MM.1S (cell line): ENCODE measurements at regions not wholly inside any gene's neighbourhood (a gene's known extent, or its start where the extent isn't known, plus 50 kb on each side); places are given as distances from the start of the nearest gene placed in this dataset.

Source experiments
- DNase-seq: peaks from one replicate; pipeline ENCODE4 v3.0.0-alpha.2; 2015
- H2AFZ ChIP-seq: fragments of 300-600 bp; sonication (generic); 2 replicates; pipeline ENCODE4 v1.6.0; 2016; ENCODE audit warnings: antibody characterized with exemption, low read length
- H3F3A ChIP-seq: fragments of 300-600 bp; sonication (generic); 2 replicates; pipeline ENCODE4 v1.6.1; 2016; ENCODE audit warnings: mild to moderate bottlenecking, antibody characterized with exemption, low read length, moderate library complexity, mixed read lengths; ENCODE audit not compliant: insufficient read depth
- H3K27ac ChIP-seq: fragments of 300-600 bp; sonication (generic); 2 replicates; pipeline ENCODE4 v1.5.1; 2016; ENCODE audit warnings: mild to moderate bottlenecking, low read length
- H3K27me3 ChIP-seq: fragments of 300-600 bp; sonication (generic); replicated peaks from 2 replicates; pipeline ENCODE4 v1.6.0; 2016; ENCODE audit warnings: low read length; ENCODE audit not compliant: insufficient read depth
- H3K36me3 ChIP-seq: fragments of 300-600 bp; sonication (generic); replicated peaks from 2 replicates; pipeline ENCODE4 v1.6.1; 2016; ENCODE audit warnings: mild to moderate bottlenecking, low read length, mixed read lengths; ENCODE audit not compliant: insufficient read depth
- H3K4me1 ChIP-seq: fragments of 300-600 bp; sonication (generic); 2 replicates; pipeline ENCODE4 v1.6.1; 2016; ENCODE audit warnings: low read length, mixed read lengths
- H3K4me2 ChIP-seq: fragments of 300-600 bp; sonication (generic); 2 replicates; pipeline ENCODE4 v1.6.0; 2016; ENCODE audit warnings: low read depth, low read length
- H3K4me3 ChIP-seq: fragments of 300-600 bp; sonication (generic); 2 replicates; pipeline ENCODE4 v1.5.1; 2016; ENCODE audit warnings: low read length, mixed read lengths
- H3K79me2 ChIP-seq: fragments of 300-600 bp; sonication (generic); 2 replicates; pipeline ENCODE4 v1.6.1; 2016; ENCODE audit warnings: mixed run types, low read length, mixed read lengths
- H3K9ac ChIP-seq: fragments of 300-600 bp; sonication (generic); 2 replicates; pipeline ENCODE4 v1.6.1; 2016; ENCODE audit warnings: low read length, mixed read lengths
- H3K9me2 ChIP-seq: fragments of 300-600 bp; sonication (generic); replicated peaks from 2 replicates; pipeline ENCODE4 v1.6.1; 2016; ENCODE audit warnings: mild to moderate bottlenecking, low read length, mixed read lengths; ENCODE audit not compliant: insufficient read depth
- H3K9me3 ChIP-seq: fragments of 300-600 bp; sonication (generic); replicated peaks from 2 replicates; pipeline ENCODE4 v1.6.1; 2016; ENCODE audit warnings: mild to moderate bottlenecking, low read length, mixed read lengths; ENCODE audit not compliant: insufficient read depth
- H4K20me1 ChIP-seq: fragments of 300-600 bp; sonication (generic); 2 replicates; pipeline ENCODE4 v1.6.1; 2016; ENCODE audit warnings: mild to moderate bottlenecking, low read length, moderate library complexity, mixed read lengths; ENCODE audit not compliant: insufficient read depth
- EZH2 ChIP-seq: fragments of 300-600 bp; sonication (generic); optimal IDR thresholded peaks from 2 replicates; pipeline ENCODE3; 2017; ENCODE audit warnings: low read depth, mild to moderate bottlenecking, antibody characterized with exemption, low read length, mixed read lengths
- EZH2phosphoT487 ChIP-seq: fragments of 300-600 bp; sonication (generic); IDR thresholded peaks from 2 replicates; pipeline ENCODE4 v1.6.1; 2018; ENCODE audit warnings: antibody characterized with exemption, low read length
- TF ChIP-seq, protein P1 (sequence below): fragments of 300-600 bp; sonication (generic); IDR thresholded peaks from 2 replicates; pipeline ENCODE4 v1.5.1; 2016; ENCODE audit warnings: antibody characterized with exemption, low read length, mixed read lengths

DNA sequence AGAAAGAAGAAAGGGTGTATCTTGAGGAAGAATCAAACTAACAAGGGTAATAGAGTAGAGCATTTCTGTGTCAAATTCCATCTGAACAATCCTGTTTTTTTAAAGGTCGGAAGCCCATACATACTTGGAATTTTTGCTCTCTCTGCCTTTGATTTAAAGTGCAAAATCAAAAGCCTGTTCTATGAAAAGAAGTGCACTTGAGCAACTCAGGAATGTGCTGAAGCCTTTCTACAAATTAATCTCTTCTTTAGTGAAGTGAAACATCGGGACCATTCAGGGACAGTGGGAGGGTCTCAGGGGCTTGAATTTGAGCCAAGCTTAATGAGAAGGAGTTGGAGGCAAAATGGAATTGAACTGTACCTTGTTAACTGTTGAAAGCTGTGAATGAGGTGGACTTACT is 1008.5 kb upstream of the LCORL start:
- TF ChIP-seq, protein P1, sequence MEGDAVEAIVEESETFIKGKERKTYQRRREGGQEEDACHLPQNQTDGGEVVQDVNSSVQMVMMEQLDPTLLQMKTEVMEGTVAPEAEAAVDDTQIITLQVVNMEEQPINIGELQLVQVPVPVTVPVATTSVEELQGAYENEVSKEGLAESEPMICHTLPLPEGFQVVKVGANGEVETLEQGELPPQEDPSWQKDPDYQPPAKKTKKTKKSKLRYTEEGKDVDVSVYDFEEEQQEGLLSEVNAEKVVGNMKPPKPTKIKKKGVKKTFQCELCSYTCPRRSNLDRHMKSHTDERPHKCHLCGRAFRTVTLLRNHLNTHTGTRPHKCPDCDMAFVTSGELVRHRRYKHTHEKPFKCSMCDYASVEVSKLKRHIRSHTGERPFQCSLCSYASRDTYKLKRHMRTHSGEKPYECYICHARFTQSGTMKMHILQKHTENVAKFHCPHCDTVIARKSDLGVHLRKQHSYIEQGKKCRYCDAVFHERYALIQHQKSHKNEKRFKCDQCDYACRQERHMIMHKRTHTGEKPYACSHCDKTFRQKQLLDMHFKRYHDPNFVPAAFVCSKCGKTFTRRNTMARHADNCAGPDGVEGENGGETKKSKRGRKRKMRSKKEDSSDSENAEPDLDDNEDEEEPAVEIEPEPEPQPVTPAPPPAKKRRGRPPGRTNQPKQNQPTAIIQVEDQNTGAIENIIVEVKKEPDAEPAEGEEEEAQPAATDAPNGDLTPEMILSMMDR = no peak
- TF ChIP-seq EZH2 = no peak
- TF ChIP-seq EZH2phosphoT487 = no peak

DNA sequence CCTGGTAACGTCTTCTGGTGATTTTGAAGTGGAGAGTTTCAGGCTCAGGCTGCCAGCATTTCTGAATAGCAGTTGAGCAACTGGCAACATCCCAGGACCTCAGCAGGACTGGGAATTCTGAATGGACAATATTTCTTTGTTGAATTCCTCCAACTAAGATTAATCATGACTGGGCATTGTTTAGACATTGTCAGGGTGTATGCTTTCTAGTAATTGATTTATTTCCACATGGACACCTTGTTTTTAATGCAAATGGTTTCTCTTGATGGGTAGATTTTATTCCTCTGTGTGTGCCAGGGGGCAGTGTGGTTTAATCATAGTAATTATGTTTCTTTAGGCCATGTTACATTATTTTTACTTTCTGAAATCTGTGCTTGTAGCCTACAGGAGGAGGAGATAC is 1004.7 kb upstream of the LCORL start:
- TF ChIP-seq, protein P1 = no peak
- TF ChIP-seq EZH2phosphoT487 (no peak), EZH2 (no peak)
- Histone ChIP-seq H3K9me2 (no peaks in the 10 kb centered on the region), H3K9me3 (no peaks in the 10 kb centered on the region), H3K79me2 (no peaks in the 10 kb centered on the region), H3K27ac (no peak overlapping the region), H3K9ac (no peak overlapping the region), H3F3A (no peaks in the 10 kb centered on the region), H4K20me1 (no peaks in the 10 kb centered on the region), H2AFZ (no peak overlapping the region), H3K36me3 (no peaks in the 10 kb centered on the region), H3K27me3 (no peaks in the 10 kb centered on the region), H3K4me1 (no peaks in the 10 kb centered on the region), H3K4me2 (no peak overlapping the region), H3K4me3 (no peak overlapping the region)
- no peak for DNase-seq

More for the DNA sequence above, 1008.5 kb upstream of the LCORL start:
- H3K36me3 ChIP-seq = no peaks in the 10 kb centered on the region
- H3K27me3 ChIP-seq = no peaks in the 10 kb centered on the region
- H3K9me2 ChIP-seq = no peaks in the 10 kb centered on the region
- no peaks in the 10 kb centered on the region for H3K9me3 ChIP-seq
- H3K27ac ChIP-seq = no peak overlapping the region
- no peak overlapping the region for H2AFZ ChIP-seq
- no peak overlapping the region for H3K4me2 ChIP-seq
- no peaks in the 10 kb centered on the region for H3K4me1 ChIP-seq
- DNase-seq = no peak
- no peaks in the 10 kb centered on the region for H3F3A ChIP-seq
- no peak overlapping the region for H3K4me3 ChIP-seq
- no peaks in the 10 kb centered on the region for H3K79me2 ChIP-seq
- no peak overlapping the region for H3K9ac ChIP-seq
- H4K20me1 ChIP-seq = no peaks in the 10 kb centered on the region

DNA sequence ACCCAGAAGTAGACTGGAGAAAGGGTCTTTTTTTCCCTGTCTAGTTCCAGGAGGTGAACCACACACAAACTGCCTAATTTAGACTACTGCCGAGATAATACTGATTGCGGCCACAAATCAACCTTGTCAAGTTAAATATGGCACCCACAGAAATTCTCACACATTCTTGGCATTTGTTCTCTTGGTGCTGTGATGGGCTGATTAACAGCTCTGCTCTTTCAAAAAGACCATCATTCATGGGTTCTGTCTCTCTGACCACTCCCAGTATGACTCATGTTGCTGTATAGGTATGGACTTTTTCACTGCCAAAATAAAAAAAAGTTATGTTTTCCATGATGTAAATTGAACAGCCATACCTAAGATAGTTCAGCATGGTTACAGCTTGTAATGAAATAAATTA is 1003.5 kb upstream of the LCORL start:
- Histone ChIP-seq H3K9me3 (no peaks in the 10 kb centered on the region), H3K79me2 (no peaks in the 10 kb centered on the region), H4K20me1 (no peaks in the 10 kb centered on the region), H3K4me2 (no peak overlapping the region), H3F3A (no peaks in the 10 kb centered on the region), H3K4me3 (no peak overlapping the region), H3K9me2 (no peaks in the 10 kb centered on the region), H3K27me3 (no peaks in the 10 kb centered on the region), H3K27ac (no peak overlapping the region), H3K36me3 (no peaks in the 10 kb centered on the region), H2AFZ (no peak overlapping the region), H3K4me1 (no peaks in the 10 kb centered on the region), H3K9ac (no peak overlapping the region)
- DNase-seq = no peak
- TF ChIP-seq EZH2phosphoT487 = no peak
- no peak for TF ChIP-seq EZH2
- TF ChIP-seq, protein P1 = no peak

DNA sequence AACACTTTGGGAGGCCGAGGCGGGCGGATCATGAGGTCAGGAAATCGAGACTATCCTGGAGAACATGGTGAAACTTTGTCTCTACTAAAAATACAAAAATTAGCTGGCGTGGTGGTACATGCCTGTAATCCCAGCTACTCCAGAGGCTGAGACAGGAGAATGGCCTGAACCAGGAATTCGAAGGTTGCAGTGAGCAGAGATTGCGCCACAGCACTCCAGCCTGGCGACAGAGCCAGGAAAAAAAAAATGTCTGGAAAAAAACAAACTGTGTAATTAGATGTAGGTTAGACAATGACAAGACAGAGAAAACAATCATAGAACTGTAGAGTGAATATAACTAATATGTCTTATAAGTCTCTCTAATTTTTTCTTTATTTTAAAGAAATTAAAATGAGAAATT is 1002.5 kb upstream of the LCORL start:
- Histone ChIP-seq H3K36me3 (no peaks in the 10 kb centered on the region), H3K9me3 (no peaks in the 10 kb centered on the region), H3K79me2 (no peaks in the 10 kb centered on the region), H3K4me1 (no peaks in the 10 kb centered on the region), H3K27me3 (no peaks in the 10 kb centered on the region), H3K27ac (no peak overlapping the region), H4K20me1 (no peaks in the 10 kb centered on the region), H2AFZ (no peak overlapping the region), H3K9ac (no peak overlapping the region), H3K9me2 (no peaks in the 10 kb centered on the region), H3K4me3 (no peak overlapping the region), H3F3A (no peaks in the 10 kb centered on the region), H3K4me2 (no peak overlapping the region)
- no peak for DNase-seq
- TF ChIP-seq, protein P1 = no peak
- TF ChIP-seq EZH2 = no peak
- TF ChIP-seq EZH2phosphoT487 = no peak
